SK-N-SH (cell line): ENCODE measurements at regions not wholly inside any gene's neighbourhood (a gene's known extent, or its start where the extent isn't known, plus 50 kb on each side); places are given as distances from the start of the nearest gene placed in this dataset.

Source experiments
- CTCF ChIA-PET: fragments of 300-600, 350-600 bp; formaldehyde crosslinking; extraction: SDS; loops from one replicate; lab custom pipeline; 2021; lab: Yijun Ruan, JAX
- POLR2A ChIA-PET: fragments of 350-600 bp; sonication (Branson Sonifier 250); formaldehyde crosslinking; extraction: SDS; loops from one replicate; lab custom pipeline; 2020; ENCODE audit warnings: antibody characterized with exemption, inconsistent platforms; lab: Yijun Ruan, JAX
- DNase-seq: peaks from one replicate; pipeline ENCODE4 v3.0.0; 2012
- H2AFZ ChIP-seq: fragments of 200-600 bp; sonication (generic); 2 replicates; pipeline ENCODE4 v1.8.1; 2016; ENCODE audit warnings: antibody characterized with exemption, mild to moderate bottlenecking, low read depth
- H3F3A ChIP-seq: fragments of 200-600 bp; sonication (generic); replicated peaks from 2 replicates; pipeline ENCODE3; 2016; ENCODE audit warnings: antibody characterized with exemption, mild to moderate bottlenecking; ENCODE audit not compliant: insufficient read depth
- H3K27ac ChIP-seq, 2 experiments: fragments of 200-500 bp in 1 of 2; fragments of 200-600 bp in 1 of 2; sonication (Bioruptor generic) in 1 of 2; sonication (generic), shearing (Covaris generic) in 1 of 2; 2 replicates each; pipeline versions ENCODE4 v1.5.1 to v1.6.1; 2014 to 2016; ENCODE audit warnings: low read depth in 2 of 2, inconsistent platforms in 1 of 2, low read length in 1 of 2, mild to moderate bottlenecking in 1 of 2, mixed read lengths in 1 of 2
- H3K27me3 ChIP-seq: fragments of 200-600 bp; sonication (generic), shearing (Covaris generic); 2 replicates; pipeline ENCODE4 v1.6.1; 2016; ENCODE audit warnings: mixed run types; ENCODE audit not compliant: insufficient read depth
- H3K36me3 ChIP-seq, 2 experiments: fragments of 200-500 bp in 1 of 2; fragments of 200-600 bp in 1 of 2; sonication (Bioruptor generic) in 1 of 2; sonication (generic) in 1 of 2; replicated peaks in 1 of 2; 2 replicates each; pipeline versions ENCODE3 to v1.5.1; 2014 to 2016; ENCODE audit warnings: low read length in 1 of 2, mild to moderate bottlenecking in 1 of 2; ENCODE audit not compliant: insufficient read depth in 2 of 2, control insufficient read depth in 1 of 2
- H3K4me1 ChIP-seq, 2 experiments: fragments of 200-500 bp in 1 of 2; fragments of 200-600 bp in 1 of 2; sonication (Bioruptor generic) in 1 of 2; sonication (generic), shearing (Covaris generic) in 1 of 2; 2 replicates each; pipeline versions ENCODE4 v1.5.1 to v1.6.1; 2014 to 2016; ENCODE audit warnings: low read depth in 1 of 2, low read length in 1 of 2, mixed run types in 1 of 2; ENCODE audit not compliant: insufficient read depth in 2 of 2, control insufficient read depth in 1 of 2
- H3K4me2 ChIP-seq: fragments of 200-600 bp; sonication (generic), shearing (Covaris generic); 2 replicates; pipeline ENCODE4 v1.6.1; 2017; ENCODE audit warnings: mixed run types
- H3K4me3 ChIP-seq, 2 experiments: fragments of 200-500 bp in 1 of 2; fragments of 200-600 bp in 1 of 2; sonication (Bioruptor generic) in 1 of 2; sonication (generic), shearing (Covaris generic) in 1 of 2; 2 replicates each; pipeline versions ENCODE4 v1.5.1 to v1.8.1; 2014 to 2016; ENCODE audit warnings: low read depth in 2 of 2, inconsistent platforms in 1 of 2, low read length in 1 of 2, mild to moderate bottlenecking in 1 of 2, mixed read lengths in 1 of 2, moderate library complexity in 1 of 2
- H3K79me2 ChIP-seq: fragments of 200-600 bp; sonication (generic); 2 replicates; pipeline ENCODE4 v1.8.1; 2017; ENCODE audit warnings: mild to moderate bottlenecking; ENCODE audit not compliant: insufficient read depth
- H3K9ac ChIP-seq: fragments of 200-600 bp; sonication (generic); 2 replicates; pipeline ENCODE4 v1.6.1; 2017; ENCODE audit warnings: mixed run types
- H3K9me2 ChIP-seq: fragments of 200-600 bp; sonication (generic); 2 replicates; pipeline ENCODE4 v1.6.1; 2017; ENCODE audit warnings: mixed run types
- H3K9me3 ChIP-seq: fragments of 200-600 bp; sonication (generic); 2 replicates; pipeline ENCODE4 v1.6.1; 2017; ENCODE audit warnings: mixed run types, mild to moderate bottlenecking, moderate library complexity
- H4K20me1 ChIP-seq: fragments of 200-600 bp; sonication (generic); 2 replicates; pipeline ENCODE4 v1.6.1; 2017; ENCODE audit warnings: mild to moderate bottlenecking, mixed run types; ENCODE audit not compliant: insufficient read depth
- CHD2 ChIP-seq: fragments of 150-350 bp; IDR thresholded peaks from 2 replicates; pipeline ENCODE4 v1.6.1; 2018; ENCODE audit warnings: low read length; ENCODE audit not compliant: partially characterized antibody
- FOXJ3 ChIP-seq: sonication (generic); formaldehyde crosslinking; IDR thresholded peaks from 2 replicates; pipeline ENCODE4 v1.5.1; 2020; ENCODE audit warnings: mild to moderate bottlenecking, missing genetic modification reagents
- FOXM1 ChIP-seq: IDR thresholded peaks from 2 replicates; pipeline ENCODE4 v1.4.0; 2012; ENCODE audit warnings: low read depth, mild to moderate bottlenecking
- GATA2 ChIP-seq: sonication (generic); formaldehyde crosslinking; IDR thresholded peaks from 2 replicates; pipeline ENCODE4 v1.5.0; 2020; ENCODE audit warnings: mild to moderate bottlenecking, missing genetic modification reagents
- JUND ChIP-seq: IDR thresholded peaks from 2 replicates; pipeline ENCODE4 v1.4.0; 2012
- MEF2A ChIP-seq: IDR thresholded peaks from 2 replicates; pipeline ENCODE4 v1.4.0; 2012; ENCODE audit warnings: low read depth, borderline replicate concordance
- NRF1 ChIP-seq: IDR thresholded peaks from 2 replicates; pipeline ENCODE4 v1.6.1; 2012; ENCODE audit warnings: low read depth, mild to moderate bottlenecking, low read length
- RCOR1 ChIP-seq: fragments of 150-350 bp; IDR thresholded peaks from 2 replicates; pipeline ENCODE4 v1.6.1; 2017; ENCODE audit warnings: antibody characterized with exemption, low read length
- TAF1 ChIP-seq: IDR thresholded peaks from 2 replicates; pipeline ENCODE4 v1.6.1; 2012; ENCODE audit warnings: low read depth, mild to moderate bottlenecking, low read length, moderate library complexity, borderline replicate concordance
- YY1 ChIP-seq: IDR thresholded peaks from 2 replicates; pipeline ENCODE4 v1.4.0; 2012; ENCODE audit warnings: low read depth, mild to moderate bottlenecking
- WGBS: methylation state at CpG from one replicate; pipeline ENCODE4 v1.1.6; 2017; ENCODE audit warnings: low lambda C conversion rate; 5-methylcytosine and 5-hydroxymethylcytosine counted together
- TF ChIP-seq, protein P1 (sequence below): IDR thresholded peaks from 2 replicates; pipeline ENCODE4 v1.4.0; 2012; ENCODE audit warnings: low read depth, borderline replicate concordance
- TF ChIP-seq, protein P2 (sequence below): fragments of 150-350 bp; IDR thresholded peaks from 2 replicates; pipeline ENCODE4 v1.6.1; 2016; ENCODE audit warnings: mild to moderate bottlenecking, low read depth, low read length

DNA sequence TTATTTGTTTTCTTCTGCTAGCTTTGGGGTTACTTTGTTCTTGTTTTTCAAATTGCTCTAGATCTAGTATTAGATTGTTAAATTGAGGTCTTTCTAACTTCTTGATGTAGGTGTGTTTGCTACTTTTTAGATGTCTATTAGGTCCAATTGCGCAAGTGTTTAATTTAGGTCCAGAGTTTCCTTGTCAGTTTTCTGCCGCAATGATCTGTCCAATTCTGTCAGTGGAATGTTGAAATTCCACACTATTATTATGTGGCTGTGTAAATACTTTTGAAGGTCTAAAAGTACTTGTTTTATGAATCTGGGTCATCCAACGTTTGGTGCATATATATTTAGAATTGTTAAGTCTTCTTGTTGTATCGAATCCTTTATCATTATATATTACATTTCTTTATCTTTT, 324.4 kb upstream of the SGO1 start:
- TF ChIP-seq JUND (no peak), FOXM1 (no peak), FOXJ3 (no peak), MEF2A (no peak), TAF1 (no peak)
- TF ChIP-seq, protein P1, sequence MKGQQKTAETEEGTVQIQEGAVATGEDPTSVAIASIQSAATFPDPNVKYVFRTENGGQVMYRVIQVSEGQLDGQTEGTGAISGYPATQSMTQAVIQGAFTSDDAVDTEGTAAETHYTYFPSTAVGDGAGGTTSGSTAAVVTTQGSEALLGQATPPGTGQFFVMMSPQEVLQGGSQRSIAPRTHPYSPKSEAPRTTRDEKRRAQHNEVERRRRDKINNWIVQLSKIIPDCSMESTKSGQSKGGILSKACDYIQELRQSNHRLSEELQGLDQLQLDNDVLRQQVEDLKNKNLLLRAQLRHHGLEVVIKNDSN, result no peak
- TF ChIP-seq, all 33 proteins: peak for 0
- no peak overlapping the region for H3K4me3 ChIP-seq
- 51% methylated on average over 4 of the region's 4 CpGs for WGBS
- no peaks in the 10 kb centered on the region for H3K27me3 ChIP-seq
- no peaks in the 10 kb centered on the region for H4K20me1 ChIP-seq
- no peak overlapping the region for H3K27ac ChIP-seq
- no peaks in the 10 kb centered on the region for H3K9me2 ChIP-seq
- H3K9me3 ChIP-seq, result peaks cover 5% of the 10 kb centered on the region; the same call in 1 of the 2 replicates
- no peaks in the 10 kb centered on the region for H3F3A ChIP-seq
- DNase-seq, result no peak
- no peak overlapping the region for H3K4me2 ChIP-seq
- H3K79me2 ChIP-seq, result no peaks in the 10 kb centered on the region
- ChIA-PET CTCF (interaction anchor here (1.0 to 1.9 kb wide), 4 partner anchors 7 to 349 kb away, joined by 3 to 5 read pairs (median 3); no protein-coding TSS in a partner anchor), POLR2A (no interaction called here)
- no peaks in the 10 kb centered on the region for H3K4me1 ChIP-seq
- H3K36me3 ChIP-seq, result no peaks in the 10 kb centered on the region
- no peak overlapping the region for H2AFZ ChIP-seq
- no peak overlapping the region for H3K9ac ChIP-seq

DNA sequence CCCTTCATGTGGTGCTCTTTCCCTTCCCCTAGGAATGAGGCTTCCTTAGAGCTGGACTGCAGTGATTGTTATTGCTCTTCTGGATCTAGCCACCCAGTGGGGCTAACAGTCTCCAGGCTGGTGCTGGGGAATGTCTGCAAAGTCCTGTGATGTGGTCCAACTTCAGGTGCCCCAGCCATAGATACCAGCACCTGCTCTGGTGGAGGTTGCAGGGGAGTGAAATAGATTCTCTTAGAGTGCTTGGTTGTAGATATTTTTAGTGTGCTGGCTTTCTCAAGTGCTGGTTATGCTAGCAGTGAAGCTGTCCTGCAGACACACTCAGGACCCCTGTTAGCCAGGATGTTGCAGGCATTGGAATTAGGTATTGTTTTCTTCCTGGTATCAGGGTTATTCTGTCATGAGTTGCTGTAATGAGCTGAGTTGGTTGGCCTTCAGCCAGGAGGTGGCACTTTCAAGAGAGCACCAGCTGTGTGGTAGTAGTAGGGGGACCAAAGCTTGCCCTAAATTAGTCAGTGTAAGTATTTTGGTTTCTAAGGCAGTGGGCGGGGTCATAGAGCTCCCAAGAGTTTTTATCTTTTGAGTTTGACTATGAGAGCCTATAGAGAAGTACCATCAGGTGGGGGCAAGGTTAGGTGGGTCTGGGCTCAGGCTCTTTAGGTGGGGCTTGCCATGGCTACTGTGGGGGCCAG, 317.5 kb upstream of the SGO1 start:
- ChIA-PET POLR2A (no interaction called here), CTCF (interaction anchor here (1.2 kb wide), 1 partner anchor 8 kb away, joined by 3 read pairs; no protein-coding TSS in a partner anchor)
- Histone ChIP-seq H3F3A (no peaks in the 10 kb centered on the region), H3K36me3 (no peaks in the 10 kb centered on the region), H2AFZ (no peak overlapping the region), H3K4me1 (no peaks in the 10 kb centered on the region), H3K27ac (no peak overlapping the region)
- WGBS, result 25% methylated on average over 1 of the region's 1 CpG
- TF ChIP-seq RCOR1 (no peak), GATA2 (CRISPR knock-in tag) (no peak), YY1 (no peak), FOXM1 (no peak), NRF1 (no peak), CHD2 (no peak)
- TF ChIP-seq, protein P2, sequence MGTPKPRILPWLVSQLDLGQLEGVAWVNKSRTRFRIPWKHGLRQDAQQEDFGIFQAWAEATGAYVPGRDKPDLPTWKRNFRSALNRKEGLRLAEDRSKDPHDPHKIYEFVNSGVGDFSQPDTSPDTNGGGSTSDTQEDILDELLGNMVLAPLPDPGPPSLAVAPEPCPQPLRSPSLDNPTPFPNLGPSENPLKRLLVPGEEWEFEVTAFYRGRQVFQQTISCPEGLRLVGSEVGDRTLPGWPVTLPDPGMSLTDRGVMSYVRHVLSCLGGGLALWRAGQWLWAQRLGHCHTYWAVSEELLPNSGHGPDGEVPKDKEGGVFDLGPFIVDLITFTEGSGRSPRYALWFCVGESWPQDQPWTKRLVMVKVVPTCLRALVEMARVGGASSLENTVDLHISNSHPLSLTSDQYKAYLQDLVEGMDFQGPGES, result no peak
- TF ChIP-seq, all 33 proteins: peak for 0
- H4K20me1 ChIP-seq, result no peaks in the 10 kb centered on the region
- no peaks in the 10 kb centered on the region for H3K79me2 ChIP-seq
- H3K9me3 ChIP-seq, result no peaks in the 10 kb centered on the region
- H3K9me2 ChIP-seq, result no peaks in the 10 kb centered on the region
- H3K4me3 ChIP-seq, result no peak overlapping the region
- no peak for DNase-seq
- no peaks in the 10 kb centered on the region for H3K27me3 ChIP-seq
- H3K9ac ChIP-seq, result no peak overlapping the region
- H3K4me2 ChIP-seq, result no peak overlapping the region
